IMR-90 (cell line): ENCODE measurements at regions not wholly inside any gene's neighbourhood (a gene's known extent, or its start where the extent isn't known, plus 50 kb on each side); places are given as distances from the start of the nearest gene placed in this dataset.

Experiments used
- ATAC-seq: fragments of 200-7000 bp; cut with Tn5 transposase; 2 replicates; pipeline ENCODE4 v1.9.1; 2020; ENCODE audit warnings: low read depth, mild to moderate bottlenecking, moderate library complexity
- BruUV-seq: library from RNA; stranded (reverse); fragments of 400-500 nt; replicated peaks from 2 replicates; lab custom pipeline; 2021; lab: Mats Ljungman, UMichigan
- CTCF ChIA-PET: fragments of 300-600 bp; formaldehyde crosslinking; extraction: SDS; loops from one replicate; lab custom pipeline; 2021; ENCODE audit warnings: antibody characterized with exemption; lab: Yijun Ruan, JAX
- POLR2A ChIA-PET: fragments of 300-600 bp; sonication (Branson Sonifier 250); formaldehyde crosslinking; loops from one replicate; lab custom pipeline; 2022; ENCODE audit warnings: antibody characterized with exemption; ENCODE audit not compliant: unreplicated experiment; lab: Charles Lee
- DNase-seq: peaks from one replicate; pipeline ENCODE4 v3.0.0; 2013
- H2AFZ ChIP-seq: replicated peaks from 2 replicates; pipeline ENCODE3; 2013; ENCODE audit warnings: low read length, mild to moderate bottlenecking; ENCODE audit not compliant: poor library complexity
- H2AK5ac ChIP-seq: 2 replicates; pipeline ENCODE4 v1.6.1; 2013; ENCODE audit warnings: low read depth, low read length, inconsistent platforms
- H2AK9ac ChIP-seq: replicated peaks from 2 replicates; pipeline ENCODE3; 2013; ENCODE audit warnings: mild to moderate bottlenecking, low read depth, low read length, moderate library complexity; ENCODE audit not compliant: poor library complexity
- H2BK120ac ChIP-seq: 2 replicates; pipeline ENCODE4 v1.6.1; 2013; ENCODE audit warnings: low read depth, low read length, inconsistent platforms
- H2BK15ac ChIP-seq: 3 replicates; pipeline ENCODE4 v1.6.1; 2013; ENCODE audit warnings: low read depth, low read length, inconsistent platforms
- H2BK20ac ChIP-seq: 2 replicates; pipeline ENCODE4 v1.6.1; 2013; ENCODE audit warnings: low read depth, mild to moderate bottlenecking, inconsistent platforms, low read length, moderate library complexity
- H2BK5ac ChIP-seq: 2 replicates; pipeline ENCODE4 v1.6.1; 2013; ENCODE audit warnings: mild to moderate bottlenecking, low read depth, low read length, inconsistent platforms; ENCODE audit not compliant: poor library complexity, severe bottlenecking
- H3K14ac ChIP-seq: replicated peaks from 2 replicates; pipeline ENCODE4 v1.6.1; 2013; ENCODE audit warnings: low read depth, low read length, inconsistent platforms
- H3K18ac ChIP-seq: 2 replicates; pipeline ENCODE4 v1.6.1; 2013; ENCODE audit warnings: low read depth, low read length, control low read depth
- H3K23ac ChIP-seq: 2 replicates; pipeline ENCODE4 v1.6.1; 2013; ENCODE audit warnings: low read depth, low read length, inconsistent platforms
- H3K27ac ChIP-seq: 2 replicates; pipeline ENCODE4 v1.5.1; 2013; ENCODE audit warnings: mild to moderate bottlenecking, control low read depth, low read length; ENCODE audit not compliant: insufficient read depth
- H3K27me3 ChIP-seq: 2 replicates; pipeline ENCODE4 v1.6.1; 2013; ENCODE audit warnings: low read length; ENCODE audit not compliant: control insufficient read depth, insufficient read depth
- H3K36me3 ChIP-seq: 2 replicates; pipeline ENCODE4 v1.6.1; 2013; ENCODE audit warnings: low read length, mixed read lengths; ENCODE audit not compliant: control insufficient read depth, insufficient read depth
- H3K4ac ChIP-seq: 2 replicates; pipeline ENCODE4 v1.6.1; 2013; ENCODE audit warnings: low read depth, low read length, inconsistent platforms
- H3K4me1 ChIP-seq: 2 replicates; pipeline ENCODE4 v1.6.1; 2013; ENCODE audit warnings: low read length, mixed read lengths; ENCODE audit not compliant: control insufficient read depth, insufficient read depth
- H3K4me2 ChIP-seq: 2 replicates; pipeline ENCODE4 v1.6.1; 2013; ENCODE audit warnings: low read depth, mild to moderate bottlenecking, control low read depth, low read length, moderate library complexity
- H3K4me3 ChIP-seq: 2 replicates; pipeline ENCODE4 v1.5.1; 2013; ENCODE audit warnings: low read depth, mild to moderate bottlenecking, control low read depth, low read length, moderate library complexity; ENCODE audit not compliant: insufficient read depth
- H3K56ac ChIP-seq: 2 replicates; pipeline ENCODE4 v1.6.1; 2013; ENCODE audit warnings: low read length, inconsistent platforms; ENCODE audit not compliant: insufficient read depth; ENCODE audit errors: extremely low read depth
- H3K79me1 ChIP-seq, 2 experiments: 2 replicates each; pipeline ENCODE4 v1.6.1; 2013; ENCODE audit warnings: low read length in 2 of 2, inconsistent platforms in 1 of 2, low read depth in 1 of 2
- H3K9ac ChIP-seq: 2 replicates; pipeline ENCODE4 v1.6.1; 2013; ENCODE audit warnings: low read depth, low read length, control low read depth
- H3K9me1 ChIP-seq: 2 replicates; pipeline ENCODE4 v1.6.1; 2013; ENCODE audit warnings: low read length, inconsistent platforms; ENCODE audit not compliant: insufficient read depth
- H3K9me3 ChIP-seq: 2 replicates; pipeline ENCODE4 v1.6.1; 2013; ENCODE audit warnings: low read length; ENCODE audit not compliant: control insufficient read depth, insufficient read depth
- H4K20me1 ChIP-seq: 2 replicates; pipeline ENCODE4 v1.6.1; 2013; ENCODE audit warnings: low read length, inconsistent platforms; ENCODE audit not compliant: insufficient read depth
- H4K5ac ChIP-seq: 2 replicates; pipeline ENCODE4 v1.6.1; 2013; ENCODE audit warnings: mild to moderate bottlenecking, low read depth, low read length, control low read depth
- H4K8ac ChIP-seq, 2 experiments: 2 replicates each; pipeline ENCODE4 v1.6.1; 2013; ENCODE audit warnings: low read depth in 2 of 2, low read length in 2 of 2, control low read depth in 1 of 2, inconsistent platforms in 1 of 2
- H4K91ac ChIP-seq: 2 replicates; pipeline ENCODE4 v1.6.1; 2013; ENCODE audit warnings: low read depth, low read length, inconsistent platforms; ENCODE audit not compliant: insufficient read depth
- CTCF ChIP-seq: conservative IDR thresholded peaks from 2 replicates; pipeline ENCODE4 v1.5.1; 2012; ENCODE audit warnings: mild to moderate bottlenecking, low read depth, low read length, improper control_type of control experiment
- FOS ChIP-seq: fragments of 150-350 bp; IDR thresholded peaks from 2 replicates; pipeline ENCODE4 v1.6.1; 2016; ENCODE audit warnings: low read depth, low read length
- MAFK ChIP-seq: IDR thresholded peaks from 2 replicates; pipeline ENCODE4 v1.6.1; 2012; ENCODE audit warnings: low read depth, low read length, improper control_type of control experiment
- MXI1 ChIP-seq: IDR thresholded peaks from 2 replicates; pipeline ENCODE4 v1.6.1; 2012; ENCODE audit warnings: low read depth, mild to moderate bottlenecking, low read length, moderate library complexity, borderline replicate concordance
- RFX5 ChIP-seq: IDR thresholded peaks from 2 replicates; pipeline ENCODE4 v1.8.0; 2012; ENCODE audit warnings: low read depth, mild to moderate bottlenecking, low read length, moderate library complexity
- WGBS, 2 experiments: methylation state at CpG; one replicate each; pipeline versions ENCODE4 v1.1.5 to v1.1.7; 2013; ENCODE audit warnings: missing lambda C conversion rate in 2 of 2; ENCODE audit not compliant: insufficient read length in 1 of 2; ENCODE audit errors: extremely low coverage in 2 of 2; 5-methylcytosine and 5-hydroxymethylcytosine counted together
- dilution Hi-C: fragments of 300-500 bp; cut with HindIII; formaldehyde crosslinking; loops from one replicate; pipeline ENCODE4 v1.14.3; 2018; ENCODE audit warnings: low sequenced_read_pairs; ENCODE audit not compliant: unreplicated experiment
- in situ Hi-C: fragments of 300-500 bp; cut with MboI; formaldehyde crosslinking; loops from 3 replicates; pipeline ENCODE4 v1.14.3; 2019; ENCODE audit warnings: low sequenced_read_pairs, inconsistent platforms, mixed read lengths
- intact Hi-C: fragments of 100-400 bp; cut with micrococcal nuclease; formaldehyde crosslinking; loops from 2 replicates; pipeline ENCODE4 v1.10.0; 2022
- TF ChIP-seq, protein P1 (sequence below): fragments of 150-350 bp; IDR thresholded peaks from 2 replicates; pipeline ENCODE4 v1.6.1; 2017; ENCODE audit warnings: mild to moderate bottlenecking, antibody characterized with exemption, low read length, low read depth
- TF ChIP-seq, protein P2 (sequence below): fragments of 150-350 bp; IDR thresholded peaks from 2 replicates; pipeline ENCODE4 v1.6.1; 2016; ENCODE audit warnings: low read depth, mild to moderate bottlenecking, low read length, moderate library complexity, borderline replicate concordance

DNA sequence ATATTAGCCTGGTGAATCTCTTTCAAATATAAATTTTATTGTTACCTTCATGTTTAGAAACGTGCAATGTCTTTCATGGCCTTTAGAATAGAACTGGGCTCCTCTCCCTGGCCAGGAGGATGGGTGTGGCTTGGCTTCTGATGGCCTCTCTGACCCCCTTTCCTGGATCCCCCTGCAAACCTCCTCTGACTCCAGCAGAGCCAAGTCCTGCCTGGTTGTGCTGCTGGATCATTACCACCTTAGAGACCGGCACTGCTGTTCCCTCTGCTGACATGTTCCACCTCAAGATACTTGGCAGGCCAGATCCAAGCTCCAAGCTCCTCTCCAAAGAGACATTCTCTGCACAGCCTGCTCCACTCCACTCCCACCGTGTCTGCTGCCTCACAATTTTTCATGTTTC, 823.8 kb upstream of the HS6ST1 start:
- H3K23ac ChIP-seq, result no peak overlapping the region
- peaks cover 6% of the 10 kb centered on the region; the same call in 1 of the 2 replicates for H3K9me3 ChIP-seq
- no peak overlapping the region for H3K4me3 ChIP-seq
- H3K4ac ChIP-seq, result no peak overlapping the region
- no peak overlapping the region for H2AK5ac ChIP-seq
- H2BK5ac ChIP-seq, result no peak overlapping the region
- H4K20me1 ChIP-seq, result no peaks in the 10 kb centered on the region
- in situ Hi-C loops, result no loop called here
- no peak overlapping the region for H2AK9ac ChIP-seq
- ChIA-PET POLR2A (no interaction called here), CTCF (no interaction called here)
- H3K18ac ChIP-seq, result no peak overlapping the region
- H2BK120ac ChIP-seq, result no peak overlapping the region
- H3K79me1 ChIP-seq, result no peaks in the 10 kb centered on the region
- H3K56ac ChIP-seq, result no peak overlapping the region
- no peak for DNase-seq
- no peaks in the 10 kb centered on the region for H3K9me1 ChIP-seq
- no peak overlapping the region for H3K9ac ChIP-seq
- no peak overlapping the region for H4K8ac ChIP-seq
- H2AFZ ChIP-seq, result no peak overlapping the region
- H3K14ac ChIP-seq, result no peak overlapping the region
- no peak overlapping the region for H3K27ac ChIP-seq
- no peak for ATAC-seq
- H3K4me2 ChIP-seq, result no peak overlapping the region
- H4K5ac ChIP-seq, result no peak overlapping the region
- 33% methylated on average over 1 of the region's 3 CpGs; no CpG with 5 or more reads in 1 of the 2 experiments for WGBS, 2 experiments
- no peaks in the 10 kb centered on the region for H3K4me1 ChIP-seq
- H2BK20ac ChIP-seq, result no peak overlapping the region
- H3K36me3 ChIP-seq, result no peaks in the 10 kb centered on the region
- intact Hi-C loops, result no loop called here
- dilution Hi-C loops, result no loop called here
- no peaks in the 10 kb centered on the region for H3K27me3 ChIP-seq
- no TSS peak for BruUV-seq
- H4K91ac ChIP-seq, result no peak overlapping the region
- no peak overlapping the region for H2BK15ac ChIP-seq
- TF ChIP-seq CTCF (no peak), FOS (no peak), RFX5 (no peak), MAFK (no peak), MXI1 (no peak)
- TF ChIP-seq, protein P1, sequence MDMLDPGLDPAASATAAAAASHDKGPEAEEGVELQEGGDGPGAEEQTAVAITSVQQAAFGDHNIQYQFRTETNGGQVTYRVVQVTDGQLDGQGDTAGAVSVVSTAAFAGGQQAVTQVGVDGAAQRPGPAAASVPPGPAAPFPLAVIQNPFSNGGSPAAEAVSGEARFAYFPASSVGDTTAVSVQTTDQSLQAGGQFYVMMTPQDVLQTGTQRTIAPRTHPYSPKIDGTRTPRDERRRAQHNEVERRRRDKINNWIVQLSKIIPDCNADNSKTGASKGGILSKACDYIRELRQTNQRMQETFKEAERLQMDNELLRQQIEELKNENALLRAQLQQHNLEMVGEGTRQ, result no peak
- TF ChIP-seq, protein P2, sequence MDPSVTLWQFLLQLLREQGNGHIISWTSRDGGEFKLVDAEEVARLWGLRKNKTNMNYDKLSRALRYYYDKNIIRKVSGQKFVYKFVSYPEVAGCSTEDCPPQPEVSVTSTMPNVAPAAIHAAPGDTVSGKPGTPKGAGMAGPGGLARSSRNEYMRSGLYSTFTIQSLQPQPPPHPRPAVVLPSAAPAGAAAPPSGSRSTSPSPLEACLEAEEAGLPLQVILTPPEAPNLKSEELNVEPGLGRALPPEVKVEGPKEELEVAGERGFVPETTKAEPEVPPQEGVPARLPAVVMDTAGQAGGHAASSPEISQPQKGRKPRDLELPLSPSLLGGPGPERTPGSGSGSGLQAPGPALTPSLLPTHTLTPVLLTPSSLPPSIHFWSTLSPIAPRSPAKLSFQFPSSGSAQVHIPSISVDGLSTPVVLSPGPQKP, result no peak
